Testis (tissue), 2 donors: ENCODE measurements at regions not wholly inside any gene's neighbourhood (a gene's known extent, or its start where the extent isn't known, plus 50 kb on each side); places are given as distances from the start of the nearest gene placed in this dataset.

Experiments
- DNase-seq: peaks from one replicate; pipeline ENCODE4 v3.0.0-alpha.2; 2019
- H3K27ac ChIP-seq, 2 donors: fragments of 200-600 bp; sonication (generic); one replicate each; pipeline ENCODE4 v1.5.1; 2019
- H3K27me3 ChIP-seq: fragments of 200-600 bp; sonication (generic); one replicate; pipeline ENCODE4 v1.5.1; 2019
- H3K36me3 ChIP-seq: fragments of 200-600 bp; sonication (generic); one replicate; pipeline ENCODE4 v1.5.1; 2017; ENCODE audit warnings: low read depth; ENCODE audit errors: missing control alignments
- H3K4me1 ChIP-seq: fragments of 200-600 bp; sonication (generic); one replicate; pipeline ENCODE4 v1.5.1; 2019
- H3K4me3 ChIP-seq, 2 donors: fragments of 200-600 bp; sonication (generic); one replicate each; pipeline ENCODE4 v1.5.1; 2017 to 2019
- H3K9me3 ChIP-seq: fragments of 200-600 bp; sonication (generic); one replicate; pipeline ENCODE4 v1.5.1; 2017
- CTCF ChIP-seq, 3 experiments: fragments of 450-650 bp in 2 of 3; fragments of 200-600 bp in 1 of 3; sonication (generic) in 1 of 3; IDR thresholded peaks; one replicate each; pipeline ENCODE4 v1.5.1; 2016 to 2019; ENCODE audit warnings: antibody characterized with exemption in 3 of 3, mild to moderate bottlenecking in 2 of 3, moderate library complexity in 1 of 3
- POLR2A ChIP-seq: fragments of 450-650 bp; IDR thresholded peaks from one replicate; pipeline ENCODE4 v1.6.1; 2017; ENCODE audit warnings: antibody characterized with exemption, mild to moderate bottlenecking, moderate library complexity
- WGBS, 2 donors: methylation state at CpG; one replicate each; pipeline ENCODE4 v1.1.5; 2018; 5-methylcytosine and 5-hydroxymethylcytosine counted together
- intact Hi-C: fragments of 100-400 bp; cut with DNase I; formaldehyde crosslinking; loops from one replicate; pipeline ENCODE4 v1.15.1; 2023; ENCODE audit warnings: low total_unique reads

- H3K9me3 ChIP-seq, result no peaks in the 10 kb centered on the region
- intact Hi-C loops, result no loop called here
- no peak overlapping the region for H3K4me3 ChIP-seq
- no peaks in the 10 kb centered on the region for H3K27me3 ChIP-seq
- TF ChIP-seq CTCF (IDR thresholded peaks at IDR 0.05) (no peak), POLR2A (no peak)
- WGBS, 2 donors, result 64 to 66% methylated on average over 12 to 13 of the region's 13 CpGs
- no peaks in the 10 kb centered on the region for H3K4me1 ChIP-seq
- no peak for DNase-seq
- no peaks in the 10 kb centered on the region for H3K36me3 ChIP-seq
- H3K27ac ChIP-seq, result no peak overlapping the region
Measured at GRCh38 chr14:98958048-98958631, 313.9 kb downstream of the BCL11B start.

- 82 to 92% methylated on average over 7 to 8 of the region's 8 CpGs for WGBS, 2 donors
- no peaks in the 10 kb centered on the region for H3K36me3 ChIP-seq
- H3K9me3 ChIP-seq, result no peaks in the 10 kb centered on the region
- H3K27me3 ChIP-seq, result no peaks in the 10 kb centered on the region
- intact Hi-C loops, result no loop called here
- H3K4me3 ChIP-seq, result no peak overlapping the region
- no peak for TF ChIP-seq POLR2A
- TF ChIP-seq CTCF (IDR thresholded peaks at IDR 0.05), result no peak
- no peak overlapping the region for H3K27ac ChIP-seq
- no peaks in the 10 kb centered on the region for H3K4me1 ChIP-seq
- DNase-seq, result no peak
Measured at GRCh38 chr14:98958632-98959031, 313.4 kb downstream of the BCL11B start.

GRCh38 chr14:98959410-98959809 is 312.6 kb downstream of the BCL11B start:
- Histone ChIP-seq H3K27ac (no peak overlapping the region), H3K4me1 (no peaks in the 10 kb centered on the region), H3K9me3 (no peaks in the 10 kb centered on the region), H3K4me3 (no peak overlapping the region), H3K27me3 (no peaks in the 10 kb centered on the region), H3K36me3 (no peaks in the 10 kb centered on the region)
- TF ChIP-seq POLR2A (no peak), CTCF (IDR thresholded peaks at IDR 0.05) (no peak)
- no peak for DNase-seq
- 82 to 83% methylated on average over 6 of the region's 6 CpGs for WGBS, 2 donors
- intact Hi-C loops, result no loop called here

- no peak for DNase-seq
- 85 to 89% methylated on average over 7 to 12 of the region's 12 CpGs for WGBS, 2 donors
- Histone ChIP-seq H3K27ac (no peak overlapping the region), H3K27me3 (no peaks in the 10 kb centered on the region), H3K4me3 (no peak overlapping the region), H3K4me1 (no peaks in the 10 kb centered on the region), H3K36me3 (no peaks in the 10 kb centered on the region), H3K9me3 (no peaks in the 10 kb centered on the region)
- TF ChIP-seq CTCF (IDR thresholded peaks at IDR 0.05) (no peak), POLR2A (no peak)
- intact Hi-C loops, result no loop called here
Measured at GRCh38 chr14:98959958-98960616, 311.9 kb downstream of the BCL11B start.

GRCh38 chr14:98960617-98961013 is 311.4 kb downstream of the BCL11B start:
- H3K27ac ChIP-seq, result no peak overlapping the region
- no peaks in the 10 kb centered on the region for H3K27me3 ChIP-seq
- H3K9me3 ChIP-seq, result no peaks in the 10 kb centered on the region
- TF ChIP-seq POLR2A, result no peak
- H3K4me1 ChIP-seq, result no peaks in the 10 kb centered on the region
- no peak for DNase-seq
- no peaks in the 10 kb centered on the region for H3K36me3 ChIP-seq
- H3K4me3 ChIP-seq, result no peak overlapping the region
- WGBS, 2 donors, result 85 to 93% methylated on average over 7 of the region's 7 CpGs
- intact Hi-C loops, result no loop called here
